ENCODE measurements at regions not wholly inside any gene's neighbourhood (a gene's known extent, or its start where the extent isn't known, plus 50 kb on each side); places are given as distances from the start of the nearest gene placed in this dataset.

DNA sequence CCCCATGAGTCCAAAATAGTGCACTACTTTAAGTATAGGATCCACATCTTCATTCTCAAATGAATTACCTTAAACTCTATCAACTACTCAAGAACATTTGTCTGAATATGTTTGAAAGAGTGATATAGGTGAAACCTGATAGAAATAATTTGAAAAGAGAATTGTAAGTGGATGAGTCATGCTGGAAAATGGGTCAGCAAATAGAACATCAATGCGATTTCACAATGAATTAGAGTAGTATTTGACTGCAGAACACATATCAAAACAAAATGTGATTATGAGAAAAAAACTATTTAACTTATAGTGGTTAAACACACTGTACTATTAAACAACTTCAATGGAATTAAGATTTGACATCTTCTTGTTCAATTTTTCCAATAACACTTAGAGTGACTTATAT lies 300.6 kb upstream of the KLHL1 start (continued):
- no peak for TF ChIP-seq ZNF768 (tag by site-specific recombination; IDR thresholded peaks at IDR 0.05)
- TF ChIP-seq ZNF521 (tag by site-specific recombination; IDR thresholded peaks at IDR 0.05), result no peak
- TF ChIP-seq ZBTB49 (tag by site-specific recombination; IDR thresholded peaks at IDR 0.05; ENCODE audit: low read depth), result no peak
- no peak for TF ChIP-seq ZNF19 (tag by site-specific recombination; IDR thresholded peaks at IDR 0.05; ENCODE audit: low read depth)
- TF ChIP-seq ZNF248 (tag by site-specific recombination; IDR thresholded peaks at IDR 0.05), result no peak
- no peak for TF ChIP-seq ZNF48 (tag by site-specific recombination; IDR thresholded peaks at IDR 0.05)
- TF ChIP-seq ZNF121 (tag by site-specific recombination; IDR thresholded peaks at IDR 0.05), result no peak
- no peak for TF ChIP-seq BCL6B (tag by site-specific recombination; IDR thresholded peaks at IDR 0.05)

- no peak overlapping the region for H3K4me3 ChIP-seq (ENCODE audit: low read depth, low read length)
- H3K27ac ChIP-seq (ENCODE audit: extremely low read depth, low read depth, low read length), result no peak overlapping the region
- no peaks in the 10 kb centered on the region for H3K4me1 ChIP-seq (ENCODE audit: control insufficient read depth, insufficient read depth, low read length)
- CTCF ChIA-PET, result no interaction called here
- TF ChIP-seq SALL2 (tag by site-specific recombination; IDR thresholded peaks at IDR 0.05; ENCODE audit: borderline replicate concordance), result no peak
- H3K36me3 ChIP-seq (ENCODE audit: control insufficient read depth in 2 of 2, insufficient read depth in 1 of 2, low read length in 2 of 2), result no peaks in the 10 kb centered on the region
- POLR2A ChIA-PET, result no interaction called here
- H3K9me3 ChIP-seq (ENCODE audit: control insufficient read depth, insufficient read depth, low read depth, low read length), result no peaks in the 10 kb centered on the region
Measured at GRCh38 chr13:70407486-70407885, 299.2 kb upstream of the KLHL1 start.

- Histone ChIP-seq H3K4me3 (ENCODE audit: low read depth, low read length) (no peak overlapping the region), H3K36me3 (ENCODE audit: control insufficient read depth in 2 of 2, insufficient read depth in 1 of 2, low read length in 2 of 2) (no peaks in the 10 kb centered on the region), H3K27ac (ENCODE audit: extremely low read depth, low read depth, low read length) (no peak overlapping the region), H3K9me3 (ENCODE audit: control insufficient read depth, insufficient read depth, low read depth, low read length) (no peaks in the 10 kb centered on the region), H3K4me1 (ENCODE audit: control insufficient read depth, insufficient read depth, low read length) (no peaks in the 10 kb centered on the region)
- ChIA-PET POLR2A (no interaction called here), CTCF (no interaction called here)
- TF ChIP-seq TCF7L2 (IDR thresholded peaks at IDR 0.05; ENCODE audit: borderline replicate concordance, low read depth, low read length) (no peak), GLI4 (tag by site-specific recombination; IDR thresholded peaks at IDR 0.05) (no peak), ZFP3 (tag by site-specific recombination; IDR thresholded peaks at IDR 0.05; ENCODE audit: low read depth) (no peak), ZNF248 (tag by site-specific recombination; IDR thresholded peaks at IDR 0.05) (no peak), SALL2 (tag by site-specific recombination; IDR thresholded peaks at IDR 0.05; ENCODE audit: borderline replicate concordance) (no peak), ZSCAN30 (tag by site-specific recombination; IDR thresholded peaks at IDR 0.05) (no peak), ZBTB21 (tag by site-specific recombination; IDR thresholded peaks at IDR 0.05) (no peak), BCL11A (tag by site-specific recombination; IDR thresholded peaks at IDR 0.05; ENCODE audit: low read depth) (no peak), ZNF341 (tag by site-specific recombination; IDR thresholded peaks at IDR 0.05; ENCODE audit: low read depth) (no peak), ZNF654 (tag by site-specific recombination; IDR thresholded peaks at IDR 0.05; ENCODE audit: low read depth) (no peak), ZBTB10 (tag by site-specific recombination; IDR thresholded peaks at IDR 0.05) (no peak), YY2 (tag by site-specific recombination; IDR thresholded peaks at IDR 0.05) (no peak), ZIC2 (tag by site-specific recombination; IDR thresholded peaks at IDR 0.05) (no peak), ZNF660 (tag by site-specific recombination; IDR thresholded peaks at IDR 0.05) (no peak), ZBTB8A (tag by site-specific recombination; IDR thresholded peaks at IDR 0.05) (no peak)
- TF ChIP-seq, protein P1, sequence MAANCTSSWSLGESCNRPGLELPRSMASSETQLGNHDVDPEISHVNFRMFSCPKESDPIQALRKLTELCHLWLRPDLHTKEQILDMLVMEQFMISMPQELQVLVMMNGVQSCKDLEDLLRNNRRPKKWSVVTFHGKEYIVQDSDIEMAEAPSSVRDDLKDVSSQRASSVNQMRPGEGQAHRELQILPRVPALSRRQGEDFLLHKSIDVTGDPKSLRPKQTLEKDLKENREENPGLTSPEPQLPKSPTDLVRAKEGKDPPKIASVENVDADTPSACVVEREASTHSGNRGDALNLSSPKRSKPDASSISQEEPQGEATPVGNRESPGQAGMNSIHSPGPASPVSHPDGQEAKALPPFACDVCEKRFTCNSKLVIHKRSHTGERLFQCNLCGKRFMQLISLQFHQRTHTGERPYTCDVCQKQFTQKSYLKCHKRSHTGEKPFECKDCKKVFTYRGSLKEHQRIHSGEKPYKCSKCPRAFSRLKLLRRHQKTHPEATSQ (tag by site-specific recombination; IDR thresholded peaks at IDR 0.05), result no peak
- TF ChIP-seq, protein P2, sequence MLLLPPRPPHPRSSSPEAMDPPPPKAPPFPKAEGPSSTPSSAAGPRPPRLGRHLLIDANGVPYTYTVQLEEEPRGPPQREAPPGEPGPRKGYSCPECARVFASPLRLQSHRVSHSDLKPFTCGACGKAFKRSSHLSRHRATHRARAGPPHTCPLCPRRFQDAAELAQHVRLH (tag by site-specific recombination; IDR thresholded peaks at IDR 0.05), result no peak
Measured at GRCh38 chr13:70405266-70405665, 297.0 kb upstream of the KLHL1 start.

Measured in HEK293 (cell line).